ENCODE measurements at regions not wholly inside any gene's neighbourhood (a gene's known extent, or its start where the extent isn't known, plus 50 kb on each side); places are given as distances from the start of the nearest gene placed in this dataset.

DNA sequence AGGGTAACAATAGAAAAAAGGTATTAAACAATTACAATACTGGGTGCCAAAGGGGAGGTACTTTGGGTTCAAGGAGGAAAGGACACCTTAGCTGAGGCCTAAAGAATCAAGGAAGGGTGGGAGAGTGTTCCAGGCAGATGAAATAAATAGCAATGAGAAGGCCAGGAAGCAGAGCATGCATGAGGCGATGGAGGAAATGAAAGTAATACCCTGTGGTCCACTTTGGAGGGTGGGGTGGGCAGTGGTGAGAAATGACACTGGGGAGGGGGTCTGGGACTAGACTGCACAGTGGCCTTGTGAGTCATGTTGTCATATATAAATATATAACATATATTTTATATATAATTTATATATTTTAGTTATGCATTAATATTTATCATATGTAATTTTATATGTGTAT, 55.9 kb downstream of the BHLHE40 start:
- intact Hi-C loops (cut with micrococcal nuclease), result loop anchor here (5.0 kb wide), 1 partner anchor 318 kb away; no protein-coding TSS in a partner anchor

DNA sequence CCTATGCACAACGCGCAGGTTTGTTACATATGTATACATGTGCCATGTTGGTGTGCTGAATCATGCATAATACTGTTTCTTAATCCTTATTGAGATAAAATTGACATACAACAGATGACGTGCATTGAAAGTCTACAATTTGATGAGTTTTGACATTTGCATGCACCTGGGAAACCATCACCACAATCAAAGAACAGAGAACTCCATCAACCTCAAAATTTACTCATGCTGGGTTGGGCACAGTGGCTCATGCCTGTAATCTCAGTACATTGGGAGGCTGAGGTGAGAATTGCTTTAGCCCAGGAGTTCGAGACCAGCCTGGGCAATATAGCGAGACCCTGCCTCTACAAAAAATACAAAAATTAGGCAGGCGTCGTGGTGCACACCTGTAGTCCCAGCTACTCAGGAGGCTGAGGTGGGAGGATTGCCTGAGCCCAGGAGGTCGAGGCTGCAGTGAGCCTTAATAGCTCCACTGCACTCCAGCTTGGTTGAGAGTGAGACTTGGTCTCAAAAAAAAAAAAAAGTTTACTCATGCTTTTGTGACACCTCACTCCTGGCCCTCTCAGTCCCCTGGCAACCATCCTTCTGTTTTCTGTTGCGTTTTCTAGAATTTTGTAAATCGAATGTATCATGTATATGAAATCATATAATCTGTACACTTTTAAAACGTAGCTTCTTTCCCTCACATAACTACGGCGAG, 56.6 kb downstream of the BHLHE40 start:
- no peak overlapping the region for H3K4me3 ChIP-seq
- intact Hi-C loops (cut with micrococcal nuclease), result loop anchor here (5.0 kb wide), 1 partner anchor 319 kb away; no protein-coding TSS in a partner anchor

More for the DNA sequence above, 55.9 kb downstream of the BHLHE40 start:
- Histone ChIP-seq H3K27me3 (ENCODE audit: low read depth) (no peaks in the 10 kb centered on the region), H3K27ac (replicated peaks) (no peak overlapping the region), H3K36me3 (no peaks in the 10 kb centered on the region), H3K9me3 (replicated peaks) (no peaks in the 10 kb centered on the region), H3K4me3 (no peak overlapping the region), H3K4me1 (no peaks in the 10 kb centered on the region)
- DNase-seq, result no peak
- no peak for TF ChIP-seq CTCF (IDR thresholded peaks at IDR 0.05; ENCODE audit: borderline replicate concordance)

DNA sequence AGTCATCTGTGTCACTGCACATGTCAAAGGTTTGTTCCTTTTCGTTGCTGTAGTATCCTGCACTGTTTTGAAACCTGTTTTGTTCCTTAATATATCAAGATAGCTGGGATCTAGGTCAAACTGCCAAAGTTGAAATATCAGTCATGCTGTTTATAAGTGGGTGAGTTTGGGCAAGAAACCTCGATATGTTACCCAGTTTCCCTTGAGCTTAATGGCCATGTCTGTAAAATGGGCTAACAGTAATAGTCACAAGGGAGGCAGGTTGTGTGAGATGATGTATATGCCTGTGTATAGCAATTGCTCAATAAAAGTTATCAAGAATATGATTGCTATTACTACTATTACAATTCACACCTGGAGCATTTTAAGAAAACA, 57.1 kb downstream of the BHLHE40 start:
- intact Hi-C loops (cut with micrococcal nuclease), result loop anchor here (5.0 kb wide), 1 partner anchor 319 kb away; no protein-coding TSS in a partner anchor
- H3K9me3 ChIP-seq (replicated peaks), result no peaks in the 10 kb centered on the region
- DNase-seq, result no peak
- no peaks in the 10 kb centered on the region for H3K4me1 ChIP-seq
- no peaks in the 10 kb centered on the region for H3K36me3 ChIP-seq
- no peak for TF ChIP-seq CTCF (IDR thresholded peaks at IDR 0.05; ENCODE audit: borderline replicate concordance)
- no peaks in the 10 kb centered on the region for H3K27me3 ChIP-seq (ENCODE audit: low read depth)
- H3K4me3 ChIP-seq, result no peak overlapping the region
- H3K27ac ChIP-seq (replicated peaks), result no peak overlapping the region

More for the DNA sequence above, 56.6 kb downstream of the BHLHE40 start:
- no peak for DNase-seq
- no peaks in the 10 kb centered on the region for H3K9me3 ChIP-seq (replicated peaks)
- TF ChIP-seq CTCF (IDR thresholded peaks at IDR 0.05; ENCODE audit: borderline replicate concordance), result no peak
- H3K36me3 ChIP-seq, result no peaks in the 10 kb centered on the region
- H3K4me1 ChIP-seq, result no peaks in the 10 kb centered on the region
- no peak overlapping the region for H3K27ac ChIP-seq (replicated peaks)
- H3K27me3 ChIP-seq (ENCODE audit: low read depth), result no peaks in the 10 kb centered on the region

- H3K4me3 ChIP-seq, result no peak overlapping the region
- H3K9me3 ChIP-seq (replicated peaks), result no peaks in the 10 kb centered on the region
- intact Hi-C loops (cut with micrococcal nuclease), result loop anchor here (5.0 kb wide), 1 partner anchor 320 kb away; no protein-coding TSS in a partner anchor
- H3K36me3 ChIP-seq, result no peaks in the 10 kb centered on the region
- H3K4me1 ChIP-seq, result no peaks in the 10 kb centered on the region
- no peak for DNase-seq
- no peak for TF ChIP-seq CTCF (IDR thresholded peaks at IDR 0.05; ENCODE audit: borderline replicate concordance)
- H3K27ac ChIP-seq (replicated peaks), result no peak overlapping the region
- no peaks in the 10 kb centered on the region for H3K27me3 ChIP-seq (ENCODE audit: low read depth)
These were observed 57.6 kb downstream of the BHLHE40 start for GRCh38 chr3:5036858-5037257.

DNA sequence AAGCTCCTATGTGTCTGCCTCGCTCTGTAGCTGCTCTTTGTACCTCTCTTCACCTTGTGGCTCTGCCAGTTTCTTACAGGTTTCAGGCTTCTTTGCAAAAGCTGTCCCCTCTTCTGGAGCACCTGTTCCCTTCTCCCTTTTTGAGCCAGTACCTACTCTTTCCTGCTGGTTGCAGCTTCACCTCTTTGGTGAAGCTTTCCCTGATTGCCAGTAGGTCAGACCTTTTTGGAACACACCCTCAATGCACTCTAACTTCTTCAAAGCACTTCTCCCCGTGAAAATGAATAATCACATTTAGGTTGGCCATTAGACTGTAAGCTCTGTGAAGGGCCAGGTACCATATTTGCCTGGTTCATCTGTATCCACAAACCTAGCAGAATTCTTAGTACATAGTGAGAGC, 60.3 kb downstream of the BHLHE40 start:
- no peaks in the 10 kb centered on the region for H3K36me3 ChIP-seq
- H3K27me3 ChIP-seq (ENCODE audit: low read depth), result no peaks in the 10 kb centered on the region
- H3K4me3 ChIP-seq, result no peak overlapping the region
- no peak overlapping the region for H3K27ac ChIP-seq (replicated peaks)
- no peak for DNase-seq
- H3K4me1 ChIP-seq, result no peaks in the 10 kb centered on the region
- H3K9me3 ChIP-seq (replicated peaks), result no peaks in the 10 kb centered on the region
- intact Hi-C loops (cut with micrococcal nuclease), result loop anchor here (5.0 kb wide), 1 partner anchor 322 kb away; no protein-coding TSS in a partner anchor
- TF ChIP-seq CTCF (IDR thresholded peaks at IDR 0.05; ENCODE audit: borderline replicate concordance), result no peak

Data from left ventricle myocardium inferior (tissue), 1 donor.